Lower leg skin (tissue), 4 donors: ENCODE measurements at regions not wholly inside any gene's neighbourhood (a gene's known extent, or its start where the extent isn't known, plus 50 kb on each side); places are given as distances from the start of the nearest gene placed in this dataset.
A peak's percentile ranks its signal among the peaks of the same experiment; 100 is the strongest.

ENCODE experiments used
- DNase-seq, 2 donors: peaks; one replicate each; pipeline ENCODE4 v3.0.0-alpha.2; 2019; ENCODE audit warnings: low spot score in 2 of 2
- H3K4me3 ChIP-seq: fragments of 200-600 bp; sonication (generic); 2 replicates; pipeline ENCODE4 v1.5.1; 2017; ENCODE audit warnings: mild to moderate bottlenecking, low read depth; ENCODE audit not compliant: poor library complexity, severe bottlenecking
- POLR2A ChIP-seq, 2 donors: fragments of 450-650 bp; IDR thresholded peaks; one replicate each; pipeline ENCODE4 v1.6.1; 2016 to 2017; ENCODE audit warnings: antibody characterized with exemption in 2 of 2, mild to moderate bottlenecking in 1 of 2, moderate library complexity in 1 of 2
- WGBS, 2 donors: methylation state at CpG; one replicate each; pipeline ENCODE4 v1.1.5; 2018; 5-methylcytosine and 5-hydroxymethylcytosine counted together
- intact Hi-C: fragments of 100-400 bp; cut with DNase I; formaldehyde crosslinking; loops from one replicate; pipeline ENCODE4 v1.15.0; 2023; ENCODE audit warnings: low total_unique reads
- TF ChIP-seq, protein P1 (sequence below), 3 donors: fragments of 450-650 bp; IDR thresholded peaks; one replicate each; pipeline ENCODE4 v1.5.1; 2016; ENCODE audit warnings: antibody characterized with exemption in 3 of 3, mild to moderate bottlenecking in 3 of 3, moderate library complexity in 2 of 3

DNA sequence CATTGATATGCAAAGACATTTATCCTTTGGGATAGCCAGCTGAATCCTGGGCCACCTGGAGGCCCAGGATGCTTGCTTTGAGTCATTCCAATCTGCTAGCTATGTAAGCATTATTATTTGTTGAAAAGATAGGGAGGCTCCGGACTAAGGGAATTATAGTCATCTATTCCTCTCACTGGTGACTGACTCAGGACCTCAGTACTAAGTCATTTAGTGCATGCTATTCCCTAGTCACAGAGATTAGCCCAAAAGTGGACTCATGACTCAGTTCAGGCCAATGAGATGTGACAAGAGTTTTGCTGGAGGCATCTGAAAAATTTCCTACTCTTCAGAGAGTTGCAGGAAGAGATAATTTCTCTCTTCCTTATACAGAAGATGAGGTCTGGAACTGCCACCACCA lies 67.9 kb upstream of the ITM2B start:
- TF ChIP-seq POLR2A (IDR thresholded peaks at IDR 0.05), result no peak
- TF ChIP-seq, protein P1, sequence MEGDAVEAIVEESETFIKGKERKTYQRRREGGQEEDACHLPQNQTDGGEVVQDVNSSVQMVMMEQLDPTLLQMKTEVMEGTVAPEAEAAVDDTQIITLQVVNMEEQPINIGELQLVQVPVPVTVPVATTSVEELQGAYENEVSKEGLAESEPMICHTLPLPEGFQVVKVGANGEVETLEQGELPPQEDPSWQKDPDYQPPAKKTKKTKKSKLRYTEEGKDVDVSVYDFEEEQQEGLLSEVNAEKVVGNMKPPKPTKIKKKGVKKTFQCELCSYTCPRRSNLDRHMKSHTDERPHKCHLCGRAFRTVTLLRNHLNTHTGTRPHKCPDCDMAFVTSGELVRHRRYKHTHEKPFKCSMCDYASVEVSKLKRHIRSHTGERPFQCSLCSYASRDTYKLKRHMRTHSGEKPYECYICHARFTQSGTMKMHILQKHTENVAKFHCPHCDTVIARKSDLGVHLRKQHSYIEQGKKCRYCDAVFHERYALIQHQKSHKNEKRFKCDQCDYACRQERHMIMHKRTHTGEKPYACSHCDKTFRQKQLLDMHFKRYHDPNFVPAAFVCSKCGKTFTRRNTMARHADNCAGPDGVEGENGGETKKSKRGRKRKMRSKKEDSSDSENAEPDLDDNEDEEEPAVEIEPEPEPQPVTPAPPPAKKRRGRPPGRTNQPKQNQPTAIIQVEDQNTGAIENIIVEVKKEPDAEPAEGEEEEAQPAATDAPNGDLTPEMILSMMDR (IDR thresholded peaks at IDR 0.05), result no peak
- 85 to 94% methylated on average over 1 of the region's 1 CpG for WGBS, 2 donors
- H3K4me3 ChIP-seq, result no peak overlapping the region
- no peak for DNase-seq
- intact Hi-C loops, result no loop called here

- intact Hi-C loops, result no loop called here
- TF ChIP-seq, protein P1 (IDR thresholded peaks at IDR 0.05), result no peak
- no peak for TF ChIP-seq POLR2A (IDR thresholded peaks at IDR 0.05)
Measured at GRCh38 chr13:48163061-48163460, 68.2 kb upstream of the MED4 start.

GRCh38 chr13:48162217-48162616 lies 67.3 kb upstream of the MED4 start:
- DNase-seq, result no peak
- TF ChIP-seq POLR2A (IDR thresholded peaks at IDR 0.05), result no peak
- TF ChIP-seq, protein P1 (IDR thresholded peaks at IDR 0.05), result no peak
- H3K4me3 ChIP-seq, result no peak overlapping the region
- 67% methylated on average over 2 of the region's 2 CpGs for whole genome bisulfite sequencing, 2 donors
- intact Hi-C loops, result no loop called here

More at GRCh38 chr13:48163061-48163460, 68.2 kb upstream of the MED4 start:
- H3K4me3 ChIP-seq, result no peak overlapping the region
- no peak for DNase-seq
- 79 to 84% methylated on average over 4 of the region's 4 CpGs for WGBS, 2 donors

GRCh38 chr13:48161530-48162179 lies 66.8 kb upstream of the MED4 start:
- no peak overlapping the region for H3K4me3 ChIP-seq
- WGBS, 2 donors, result 64 to 75% methylated on average over 5 of the region's 5 CpGs
- DNase-seq, result peak; percentile 64 to 91
- intact Hi-C loops, result no loop called here
- TF ChIP-seq POLR2A (IDR thresholded peaks at IDR 0.05), result no peak
- TF ChIP-seq, protein P1 (IDR thresholded peaks at IDR 0.05), result no peak

DNA sequence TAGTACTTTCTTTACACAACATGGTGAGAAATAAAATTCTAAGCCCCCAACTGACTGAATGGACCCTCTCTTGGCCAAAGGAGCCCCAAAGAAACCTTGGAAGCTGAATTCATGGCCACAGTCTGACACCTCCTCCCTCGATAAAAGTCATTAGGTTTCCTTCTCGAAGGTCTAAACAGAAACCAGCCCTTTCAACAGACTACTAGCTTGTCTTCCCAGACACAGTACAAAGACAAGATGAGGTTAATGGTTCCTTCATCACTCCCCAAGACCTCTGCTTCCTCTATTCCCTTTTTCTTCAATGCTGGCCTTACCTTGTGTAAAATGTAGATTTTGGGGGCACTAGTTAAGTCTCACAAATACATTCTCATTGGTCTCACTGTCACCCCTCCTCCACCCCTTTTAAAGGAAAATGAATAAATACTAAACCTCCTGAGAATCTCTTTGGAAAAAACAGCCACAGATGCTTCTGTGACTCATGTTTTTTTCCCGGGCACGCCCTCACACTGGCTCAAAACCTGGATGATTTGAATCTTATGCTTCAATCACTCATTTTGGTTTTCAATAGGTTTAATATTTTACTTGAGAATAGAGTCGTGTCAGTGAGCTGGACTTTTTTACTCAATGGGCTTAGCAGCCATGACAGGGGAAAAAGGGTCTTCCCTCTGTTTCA lies 65.8 kb upstream of the MED4 start:
- TF ChIP-seq, protein P1 (IDR thresholded peaks at IDR 0.05), result no peak
- TF ChIP-seq POLR2A (IDR thresholded peaks at IDR 0.05), result no peak
- WGBS, 2 donors, result 15 to 18% methylated on average over 5 of the region's 5 CpGs
- peak; percentile 74 to 90 for DNase-seq
- intact Hi-C loops, result no loop called here
- H3K4me3 ChIP-seq, result no peak overlapping the region
